ENCODE measurements at regions not wholly inside any gene's neighbourhood (a gene's known extent, or its start where the extent isn't known, plus 50 kb on each side); places are given as distances from the start of the nearest gene placed in this dataset.

- Histone ChIP-seq H3K36me3 (no peaks in the 10 kb centered on the region), H3K27ac (no peak overlapping the region), H3K9me3 (peaks cover 0 to 8% (median 0%) of the 10 kb centered on the region in 3 donors), H3K27me3 (no peaks in the 10 kb centered on the region), H3K4me1 (peaks cover 0 to 7% (median 0%) of the 10 kb centered on the region in 3 donors), H3K4me3 (no peak overlapping the region)
- no peak for ATAC-seq
- 86 to 92% methylated on average over 2 to 3 of the region's 3 CpGs for WGBS, 2 donors (ENCODE audit: low coverage in 1 of 2)
- no peak for TF ChIP-seq POLR2AphosphoS5 (IDR thresholded peaks at IDR 0.05)
Observed at GRCh38 chr21:28810826-28811524, 181.7 kb downstream of the LTN1 start.

GRCh38 chr21:28805885-28806284 lies 186.8 kb downstream of the LTN1 start:
- Histone ChIP-seq H3K27ac (peak overlapping the region; percentile 72 to 79 (median 77)), H3K9me3 (peaks cover 0 to 6% (median 0%) of the 10 kb centered on the region in 3 donors), H3K36me3 (no peaks in the 10 kb centered on the region), H3K4me3 (no peak overlapping the region), H3K27me3 (no peaks in the 10 kb centered on the region), H3K4me1 (peaks cover 8 to 39% (median 12%) of the 10 kb centered on the region in 3 donors)
- ATAC-seq, result peak; percentile 87
- TF ChIP-seq POLR2AphosphoS5 (IDR thresholded peaks at IDR 0.05), result peak; percentile 76
- TF ChIP-seq CTCF (IDR thresholded peaks at IDR 0.05), result no peak
- 29 to 37% methylated on average over 4 of the region's 4 CpGs for WGBS, 2 donors (ENCODE audit: low coverage in 1 of 2)

- no peak for TF ChIP-seq CTCF (IDR thresholded peaks at IDR 0.05)
- TF ChIP-seq POLR2AphosphoS5 (IDR thresholded peaks at IDR 0.05), result peak; percentile 36
- Histone ChIP-seq H3K4me3 (no peak overlapping the region), H3K36me3 (no peaks in the 10 kb centered on the region), H3K27ac (peak overlapping the region; percentile 72 to 79 (median 77)), H3K9me3 (peaks cover 0 to 6% (median 0%) of the 10 kb centered on the region in 3 donors), H3K4me1 (peaks cover 8 to 41% (median 12%) of the 10 kb centered on the region in 3 donors), H3K27me3 (no peaks in the 10 kb centered on the region)
- 76 to 87% methylated on average over 3 of the region's 3 CpGs for WGBS, 2 donors (ENCODE audit: low coverage in 1 of 2)
- ATAC-seq, result no peak
Observed at GRCh38 chr21:28804089-28804670, 188.5 kb downstream of the LTN1 start.

GRCh38 chr21:28801906-28802305 lies 190.8 kb downstream of the LTN1 start:
- 100% methylated on average over 1 of the region's 1 CpG for WGBS, 2 donors (ENCODE audit: low coverage in 1 of 2)
- H3K36me3 ChIP-seq, result no peaks in the 10 kb centered on the region
- ATAC-seq, result no peak

GRCh38 chr21:28799926-28800325 lies 192.8 kb downstream of the LTN1 start:
- H3K27me3 ChIP-seq, result no peaks in the 10 kb centered on the region
- TF ChIP-seq POLR2A (IDR thresholded peaks at IDR 0.05) (no peak), POLR2AphosphoS5 (IDR thresholded peaks at IDR 0.05) (no peak), EP300 (IDR thresholded peaks at IDR 0.05) (no peak), CTCF (IDR thresholded peaks at IDR 0.05) (no peak)
- 61 to 95% methylated on average over 3 to 7 of the region's 7 CpGs for WGBS, 2 donors (ENCODE audit: low coverage in 1 of 2)
- H3K27ac ChIP-seq, result peak overlapping the region in 2 of 4 donors; percentile 57 to 58
- ATAC-seq, result peak; percentile 40
- H3K4me1 ChIP-seq, result peaks cover 5 to 32% (median 7%) of the 10 kb centered on the region in 3 donors
- no peaks in the 10 kb centered on the region for H3K9me3 ChIP-seq
- H3K36me3 ChIP-seq, result no peaks in the 10 kb centered on the region
- H3K4me3 ChIP-seq, result no peak overlapping the region

More at GRCh38 chr21:28801906-28802305, 190.8 kb downstream of the LTN1 start:
- Histone ChIP-seq H3K27ac (no peak overlapping the region), H3K27me3 (no peaks in the 10 kb centered on the region), H3K4me3 (no peak overlapping the region), H3K4me1 (peaks cover 8 to 50% (median 12%) of the 10 kb centered on the region in 3 donors), H3K9me3 (no peaks in the 10 kb centered on the region)
- TF ChIP-seq POLR2A (IDR thresholded peaks at IDR 0.05) (no peak), POLR2AphosphoS5 (IDR thresholded peaks at IDR 0.05) (no peak), EP300 (IDR thresholded peaks at IDR 0.05) (no peak), CTCF (IDR thresholded peaks at IDR 0.05) (no peak)
